ENCODE measurements at regions not wholly inside any gene's neighbourhood (a gene's known extent, or its start where the extent isn't known, plus 50 kb on each side); places are given as distances from the start of the nearest gene placed in this dataset.

DNA sequence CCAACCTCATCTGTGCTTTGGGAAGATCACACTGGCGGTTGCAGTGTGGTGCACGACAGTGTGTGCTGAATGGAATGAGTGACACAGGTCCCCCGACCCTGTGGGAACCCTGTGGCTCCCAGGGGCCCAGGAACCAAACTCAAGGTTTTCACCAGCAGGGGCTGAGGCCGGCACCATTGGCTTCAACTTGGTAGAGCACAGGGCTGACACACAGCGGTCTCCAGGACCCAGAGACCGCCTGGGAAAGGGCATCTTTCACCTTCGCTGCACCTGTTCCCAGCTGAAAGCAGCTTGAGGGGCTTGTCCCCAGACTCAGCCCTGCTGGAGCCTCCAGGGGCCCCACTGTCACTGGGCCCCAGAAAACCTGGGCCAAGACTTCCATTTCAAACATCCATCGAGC, 59.0 kb upstream of the ODC1 start:
- no peak overlapping the region for H3T11ph ChIP-seq (ENCODE audit: low read length)
- H3K4me3 Mint-ChIP-seq, result no peak overlapping the region
- H3K79me2 ChIP-seq (ENCODE audit: insufficient read depth, low read length), result no peaks in the 10 kb centered on the region
- H2BK20ac ChIP-seq (ENCODE audit: low read depth, low read length, poor library complexity, severe bottlenecking), result no peak overlapping the region
- no peaks in the 10 kb centered on the region for H3K36me3 Mint-ChIP-seq (ENCODE audit: insufficient read depth in 1 of 3, low read depth in 3 of 3)
- no CpG with 5 or more reads among the region's 8 CpGs for WGBS (ENCODE audit: extremely low coverage, insufficient read length, low lambda C conversion rate)
- no peak for DNase-seq
- H4K5ac ChIP-seq (ENCODE audit: insufficient read length, low read depth, low read length), result no peak overlapping the region
- no peak overlapping the region for H3K4ac ChIP-seq (ENCODE audit: low read depth, low read length)
- H3K9me3 Mint-ChIP-seq, result no peaks in the 10 kb centered on the region
- TF ChIP-seq, protein P1, sequence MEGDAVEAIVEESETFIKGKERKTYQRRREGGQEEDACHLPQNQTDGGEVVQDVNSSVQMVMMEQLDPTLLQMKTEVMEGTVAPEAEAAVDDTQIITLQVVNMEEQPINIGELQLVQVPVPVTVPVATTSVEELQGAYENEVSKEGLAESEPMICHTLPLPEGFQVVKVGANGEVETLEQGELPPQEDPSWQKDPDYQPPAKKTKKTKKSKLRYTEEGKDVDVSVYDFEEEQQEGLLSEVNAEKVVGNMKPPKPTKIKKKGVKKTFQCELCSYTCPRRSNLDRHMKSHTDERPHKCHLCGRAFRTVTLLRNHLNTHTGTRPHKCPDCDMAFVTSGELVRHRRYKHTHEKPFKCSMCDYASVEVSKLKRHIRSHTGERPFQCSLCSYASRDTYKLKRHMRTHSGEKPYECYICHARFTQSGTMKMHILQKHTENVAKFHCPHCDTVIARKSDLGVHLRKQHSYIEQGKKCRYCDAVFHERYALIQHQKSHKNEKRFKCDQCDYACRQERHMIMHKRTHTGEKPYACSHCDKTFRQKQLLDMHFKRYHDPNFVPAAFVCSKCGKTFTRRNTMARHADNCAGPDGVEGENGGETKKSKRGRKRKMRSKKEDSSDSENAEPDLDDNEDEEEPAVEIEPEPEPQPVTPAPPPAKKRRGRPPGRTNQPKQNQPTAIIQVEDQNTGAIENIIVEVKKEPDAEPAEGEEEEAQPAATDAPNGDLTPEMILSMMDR (conservative IDR thresholded peaks at IDR 0.05), result peak; percentile 13; the same call in 1 of the 3 replicates
- H3K9ac ChIP-seq (ENCODE audit: extremely low read depth, insufficient read length, low read length), result no peak overlapping the region
- H2BK5ac ChIP-seq (ENCODE audit: insufficient read length, low read length), result no peak overlapping the region
- no peak overlapping the region for H2BK120ac ChIP-seq (ENCODE audit: low read depth, low read length, poor library complexity, severe bottlenecking)
- no peak overlapping the region for H2BK12ac ChIP-seq (ENCODE audit: insufficient read length, low read depth, low read length)
- H3K23ac ChIP-seq (ENCODE audit: insufficient read length, low read depth, low read length), result no peak overlapping the region
- no peak overlapping the region for H3K56ac ChIP-seq (ENCODE audit: insufficient read length, low read depth, low read length)
- H3K4me2 ChIP-seq (ENCODE audit: insufficient read depth, insufficient read length, low read length), result no peak overlapping the region
- no peaks in the 10 kb centered on the region for H3K9me3 ChIP-seq (ENCODE audit: control insufficient read depth, low read depth, low read length)
- H4K20me1 ChIP-seq (ENCODE audit: control insufficient read depth, insufficient read depth, insufficient read length), result no peaks in the 10 kb centered on the region
- no peak overlapping the region for H3K14ac ChIP-seq (ENCODE audit: insufficient read depth, low read length)
- peaks cover 5 to 7% of the 10 kb centered on the region in 2 experiments; a peak in 3 of 4 replicates for H3K4me1 Mint-ChIP-seq
- peak overlapping the region in 1 of 3 experiments; percentile 27; a peak in 1 of 7 replicates for H3K27ac Mint-ChIP-seq
- H3K79me1 ChIP-seq (ENCODE audit: insufficient read depth, low read depth, low read length, poor library complexity, severe bottlenecking), result no peaks in the 10 kb centered on the region
- H3K27me3 Mint-ChIP-seq (ENCODE audit: low read depth), result peaks cover 3% of the 10 kb centered on the region; the same call in 1 of the 2 replicates
- H4K91ac ChIP-seq (ENCODE audit: insufficient read length, low read depth, low read length), result no peak overlapping the region
- H2BK15ac ChIP-seq (ENCODE audit: low read depth, low read length), result no peak overlapping the region
- no peak overlapping the region for H2AK5ac ChIP-seq (ENCODE audit: insufficient read length, low read length)
- H3K23me2 ChIP-seq (ENCODE audit: insufficient read length, low read depth, low read length, poor library complexity, severe bottlenecking), result no peaks in the 10 kb centered on the region
- H3K27ac ChIP-seq (ENCODE audit: insufficient read length, low read depth, low read length), result no peak overlapping the region
- H2AFZ ChIP-seq (ENCODE audit: low read length), result no peak overlapping the region
- no peak overlapping the region for H4K8ac ChIP-seq (replicated peaks; ENCODE audit: insufficient read length, low read depth, low read length)
- no peaks in the 10 kb centered on the region for H3K27me3 ChIP-seq (ENCODE audit: insufficient read depth, low read length)
- H3K4me1 ChIP-seq (ENCODE audit: insufficient read depth, low read length), result no peaks in the 10 kb centered on the region
- no peak overlapping the region for H3K18ac ChIP-seq (ENCODE audit: insufficient read length, low read depth, low read length)
